ENCODE measurements at regions not wholly inside any gene's neighbourhood (a gene's known extent, or its start where the extent isn't known, plus 50 kb on each side); places are given as distances from the start of the nearest gene placed in this dataset.

- no peak overlapping the region for H3K4me3 ChIP-seq (ENCODE audit: low read depth, low read length)
- TF ChIP-seq CTCF (conservative IDR thresholded peaks at IDR 0.05; ENCODE audit: low read depth, low read length) = no peak
- DNase-seq (ENCODE audit: low read depth) = no peak
Observed at GRCh38 chrX:39112143-39112542, 310.9 kb downstream of the MID1IP1 start.

GRCh38 chrX:39115166-39115565 lies 313.9 kb downstream of the MID1IP1 start:
- H3K4me3 ChIP-seq (ENCODE audit: low read depth, low read length) = no peak overlapping the region
- DNase-seq (ENCODE audit: low read depth) = no peak
- no peak for TF ChIP-seq CTCF (conservative IDR thresholded peaks at IDR 0.05; ENCODE audit: low read depth, low read length)

- no peak for TF ChIP-seq CTCF (conservative IDR thresholded peaks at IDR 0.05; ENCODE audit: low read depth, low read length)
Observed at GRCh38 chrX:39117101-39117500, 315.8 kb downstream of the MID1IP1 start.

GRCh38 chrX:39121903-39122302 lies 320.6 kb downstream of the MID1IP1 start:
- no peak overlapping the region for H3K4me3 ChIP-seq (ENCODE audit: low read depth, low read length)
- DNase-seq (ENCODE audit: low read depth) = no peak
- TF ChIP-seq CTCF (conservative IDR thresholded peaks at IDR 0.05; ENCODE audit: low read depth, low read length) = no peak

More at GRCh38 chrX:39117101-39117500, 315.8 kb downstream of the MID1IP1 start:
- DNase-seq (ENCODE audit: low read depth) = no peak
- H3K4me3 ChIP-seq (ENCODE audit: low read depth, low read length) = no peak overlapping the region

- no peak for TF ChIP-seq CTCF (conservative IDR thresholded peaks at IDR 0.05; ENCODE audit: low read depth, low read length)
- no peak for DNase-seq (ENCODE audit: low read depth)
- H3K4me3 ChIP-seq (ENCODE audit: low read depth, low read length) = no peak overlapping the region
Observed at GRCh38 chrX:39125834-39126233, 324.6 kb downstream of the MID1IP1 start.

GRCh38 chrX:39133971-39134370 lies 332.7 kb downstream of the MID1IP1 start:
- TF ChIP-seq CTCF (conservative IDR thresholded peaks at IDR 0.05; ENCODE audit: low read depth, low read length) = peak; percentile 4
- DNase-seq (ENCODE audit: low read depth) = no peak
- H3K4me3 ChIP-seq (ENCODE audit: low read depth, low read length) = no peak overlapping the region

GRCh38 chrX:39137363-39137954 lies 336.2 kb downstream of the MID1IP1 start:
- no peak overlapping the region for H3K4me3 ChIP-seq (ENCODE audit: low read depth, low read length)
- TF ChIP-seq CTCF (conservative IDR thresholded peaks at IDR 0.05; ENCODE audit: low read depth, low read length) = no peak

More at GRCh38 chrX:39137363-39137954, 336.2 kb downstream of the MID1IP1 start:
- DNase-seq (ENCODE audit: low read depth) = no peak

Data from choroid plexus epithelial cell (primary cell).